HG03135 (cell line): ENCODE measurements at regions not wholly inside any gene's neighbourhood (a gene's known extent, or its start where the extent isn't known, plus 50 kb on each side); places are given as distances from the start of the nearest gene placed in this dataset.

Experiments
- ATAC-seq: cut with Tn5 transposase; IDR thresholded peaks from one replicate; pipeline ENCODE4 v1.9.1; 2021; ENCODE audit warnings: mild to moderate bottlenecking, moderate library complexity; ENCODE audit not compliant: unreplicated experiment

DNA sequence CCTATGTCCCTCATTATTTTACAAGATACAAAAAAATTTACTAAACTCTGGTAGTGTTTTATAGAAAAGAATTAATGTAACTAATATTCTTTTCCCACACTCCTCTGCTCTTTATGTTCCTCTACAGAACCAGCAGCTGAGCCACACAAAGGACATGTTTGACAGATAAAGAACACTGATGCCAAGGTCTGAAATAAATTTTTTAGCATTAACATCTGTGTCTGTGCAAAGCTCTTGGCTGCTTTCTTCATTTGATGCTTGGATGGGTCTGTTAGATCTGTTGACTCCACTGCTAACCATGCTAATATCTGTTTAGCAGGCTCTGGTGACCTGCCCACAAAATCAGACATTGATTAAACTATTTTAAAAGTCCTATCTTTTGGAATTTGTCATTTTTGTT, 2363.8 kb downstream of the PCDH9 start:
- ATAC-seq, result no peak

DNA sequence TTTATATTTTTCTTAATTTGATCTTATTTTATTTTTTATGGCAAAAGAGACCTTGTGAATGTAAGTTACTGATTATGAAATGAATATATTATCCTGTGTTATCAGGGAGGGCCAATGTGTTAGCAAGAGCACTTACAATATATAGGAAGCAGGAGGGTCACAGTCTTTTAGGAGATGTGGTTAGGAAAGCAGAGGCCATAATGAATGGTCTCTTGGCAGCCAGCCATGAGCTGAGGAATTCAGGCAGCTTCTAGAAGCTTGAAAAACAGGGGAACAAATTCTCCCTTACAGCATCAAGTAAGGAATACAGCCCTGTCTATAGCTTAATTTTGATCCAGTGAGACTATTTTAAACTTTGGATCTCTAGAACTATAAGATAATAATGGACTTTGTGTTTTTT, 2374.6 kb downstream of the PCDH9 start:
- no peak for ATAC-seq

DNA sequence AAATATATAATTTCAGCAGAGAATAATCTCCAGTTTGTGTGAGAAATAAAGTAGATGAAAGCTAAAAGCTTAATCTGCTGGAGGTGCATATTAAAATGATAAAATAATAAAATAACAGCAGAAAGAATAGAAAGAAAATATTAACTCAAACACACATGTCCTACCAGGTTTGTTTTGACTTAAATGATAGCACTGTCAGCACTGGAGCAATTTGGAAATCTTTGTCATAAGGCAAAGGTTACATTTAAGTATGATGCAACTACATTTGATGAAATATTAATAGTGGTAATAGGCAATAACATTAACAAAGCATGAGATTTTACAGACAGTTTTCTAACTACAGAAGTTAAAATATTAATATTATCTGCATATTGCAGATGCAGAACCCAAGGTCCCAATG, 2380.1 kb downstream of the PCDH9 start:
- ATAC-seq, result no peak

- no peak for ATAC-seq
These were observed 2380.9 kb downstream of the PCDH9 start for GRCh38 chr13:64849196-64849595.

- ATAC-seq, result no peak
These were observed 2382.4 kb downstream of the PCDH9 start for GRCh38 chr13:64847767-64848166.

DNA sequence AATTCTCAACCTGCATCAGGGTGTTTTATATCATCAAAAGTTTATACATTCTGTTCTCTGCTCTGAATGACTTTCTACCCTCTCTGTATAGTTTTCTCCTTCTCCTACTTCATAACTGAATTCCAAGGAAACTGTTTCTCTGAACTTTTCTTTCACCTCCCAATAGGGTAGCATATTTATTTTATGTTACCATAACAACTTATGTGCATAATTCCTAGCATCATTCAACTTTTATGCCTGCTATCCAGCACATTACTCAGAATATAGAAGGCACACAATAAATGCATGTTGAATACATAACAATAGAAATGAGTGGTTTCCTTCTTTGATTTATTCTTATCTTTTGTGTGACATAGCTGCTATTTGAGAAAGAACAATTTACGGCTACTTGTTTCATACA, 2385.0 kb downstream of the PCDH9 start:
- no peak for ATAC-seq

- no peak for ATAC-seq
These were observed 2411.1 kb downstream of the PCDH9 start for GRCh38 chr13:64819081-64819480.

DNA sequence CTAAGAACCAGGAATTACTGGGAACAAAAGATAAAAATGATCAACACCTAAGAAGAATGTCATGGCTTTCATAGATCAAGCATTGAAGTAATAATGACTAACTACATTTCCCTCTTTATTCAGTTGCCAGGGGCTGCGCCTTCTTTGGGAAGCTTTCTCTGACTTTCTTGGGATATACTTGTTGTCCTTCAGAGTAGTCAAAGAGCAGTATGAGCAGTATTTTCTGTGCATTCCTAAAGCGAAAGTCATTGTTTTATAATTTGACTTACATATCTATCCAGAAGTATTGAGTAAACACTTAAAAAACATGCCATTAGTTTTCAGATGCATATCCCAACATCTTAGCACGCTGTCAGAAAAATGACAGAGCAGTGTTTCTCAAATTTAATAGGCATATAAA, 2412.4 kb downstream of the PCDH9 start:
- no peak for ATAC-seq

- no peak for ATAC-seq
These were observed 2419.4 kb downstream of the PCDH9 start for GRCh38 chr13:64810750-64811149.

- ATAC-seq, result no peak
These were observed 2421.4 kb downstream of the PCDH9 start for GRCh38 chr13:64808704-64809103.

DNA sequence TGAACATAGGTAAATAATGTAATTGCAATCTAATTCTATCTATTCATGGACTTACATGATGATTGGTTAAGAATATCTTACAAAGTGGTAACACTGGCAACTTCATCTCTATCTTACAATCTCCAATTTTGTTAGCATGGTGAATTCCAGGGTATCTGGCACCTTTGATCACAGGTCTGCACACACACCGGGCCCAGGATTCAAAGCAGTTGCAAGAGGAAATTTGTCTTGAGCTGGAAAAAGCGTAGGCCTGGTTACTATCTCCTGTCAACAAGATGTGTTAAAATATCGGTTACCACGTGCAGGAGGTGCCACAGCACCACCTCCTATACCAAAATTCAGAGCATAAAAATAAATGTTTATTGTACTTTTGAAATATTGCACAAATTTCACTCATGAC, 2428.4 kb downstream of the PCDH9 start:
- ATAC-seq, result no peak

DNA sequence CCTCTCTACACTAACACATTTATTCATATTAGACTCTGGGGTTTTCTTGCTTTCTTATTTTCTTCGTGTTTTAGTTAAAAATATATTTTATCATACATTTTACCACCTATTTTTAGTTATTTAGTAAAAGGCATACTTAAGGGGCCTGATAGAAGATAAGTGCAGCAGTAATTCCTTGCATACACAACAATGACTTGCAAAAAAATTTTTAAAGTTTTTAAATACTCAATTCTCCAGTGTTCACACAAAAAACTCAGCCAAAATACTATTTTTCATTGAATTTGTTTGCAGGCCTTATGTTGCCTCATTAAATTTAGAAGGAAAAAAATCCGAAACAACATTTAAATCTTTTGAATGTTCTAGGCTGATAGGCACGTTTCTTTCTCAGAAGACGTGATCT, 2431.7 kb downstream of the PCDH9 start:
- ATAC-seq, result no peak

- ATAC-seq, result no peak
These were observed 2436.5 kb downstream of the PCDH9 start for GRCh38 chr13:64793592-64793991.

- no peak for ATAC-seq
These were observed 2437.0 kb downstream of the PCDH9 start for GRCh38 chr13:64793131-64793530.

DNA sequence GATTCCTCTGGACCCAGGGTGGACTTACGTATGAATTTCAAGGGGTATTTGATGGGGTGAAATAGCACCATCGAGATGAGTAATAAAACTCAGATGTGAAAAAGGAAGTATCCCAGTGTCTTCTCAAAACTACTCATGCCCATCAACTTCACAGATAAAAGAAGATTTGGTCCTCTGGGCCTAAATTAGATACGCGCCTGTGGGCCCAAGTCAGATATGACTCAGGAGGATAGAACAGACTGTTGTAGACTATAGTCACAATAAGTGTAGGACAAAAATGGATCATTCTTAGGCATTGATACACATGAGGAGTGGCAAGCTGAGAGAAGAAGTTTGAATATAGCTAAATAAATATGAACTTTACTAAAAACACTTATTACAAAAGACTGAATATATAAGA, 2438.8 kb downstream of the PCDH9 start:
- no peak for ATAC-seq

GRCh38 chr13:64782466-64782865, 2447.7 kb downstream of the PCDH9 start:
- ATAC-seq, result no peak

GRCh38 chr13:64778002-64778401, 2452.1 kb downstream of the PCDH9 start:
- ATAC-seq, result no peak

- no peak for ATAC-seq
These were observed 2455.2 kb downstream of the PCDH9 start for GRCh38 chr13:64774915-64775314.

DNA sequence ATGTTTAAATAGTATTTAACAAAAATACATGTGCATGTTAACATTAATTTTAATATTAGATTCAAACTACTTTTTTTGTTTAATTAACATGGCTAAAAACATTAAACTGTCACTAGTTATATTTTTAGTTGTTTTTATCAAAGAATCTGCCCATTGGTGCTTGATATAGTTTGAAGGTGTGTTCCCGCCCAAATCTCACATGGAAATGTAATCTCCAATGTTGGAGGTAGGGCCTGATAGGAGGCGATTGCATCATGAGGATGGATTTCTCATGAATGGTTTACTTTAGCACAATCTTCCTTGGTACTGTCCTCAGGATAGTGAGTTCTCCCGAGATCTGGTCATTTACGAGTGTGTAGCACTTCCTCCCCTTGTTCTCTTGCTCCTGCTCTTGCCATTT, 2459.4 kb downstream of the PCDH9 start:
- ATAC-seq, result no peak

DNA sequence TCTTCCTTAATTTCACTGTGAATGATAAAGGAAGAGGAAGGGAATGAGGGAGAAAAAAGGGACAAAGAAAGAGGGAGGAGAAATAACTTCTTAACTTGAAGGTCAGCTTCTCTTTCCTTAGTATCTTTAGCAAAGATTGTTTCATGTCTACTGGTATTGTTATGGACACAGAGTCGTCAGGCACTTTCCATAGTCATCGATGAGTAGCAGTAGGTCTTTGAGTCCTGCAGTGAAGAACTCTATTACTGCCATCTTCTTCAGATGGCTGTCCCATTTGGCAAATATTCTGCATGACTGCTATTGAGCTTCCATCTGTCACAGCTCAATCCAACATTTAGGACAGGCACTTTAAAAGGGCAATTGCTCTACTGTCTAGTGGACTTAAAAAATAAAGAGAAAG, 2463.1 kb downstream of the PCDH9 start:
- no peak for ATAC-seq

- no peak for ATAC-seq
These were observed 2464.5 kb downstream of the PCDH9 start for GRCh38 chr13:64765636-64766035.

GRCh38 chr13:64758521-64759244, 2471.5 kb downstream of the PCDH9 start:
- no peak for ATAC-seq

GRCh38 chr13:64756621-64757020, 2473.5 kb downstream of the PCDH9 start:
- no peak for ATAC-seq
